Loucy (cell line): ENCODE measurements at regions not wholly inside any gene's neighbourhood (a gene's known extent, or its start where the extent isn't known, plus 50 kb on each side); places are given as distances from the start of the nearest gene placed in this dataset.

ENCODE experiments used
- CTCF ChIP-seq: fragments of 200-600 bp; sonication (generic); conservative IDR thresholded peaks from 2 replicates; pipeline ENCODE4 v1.5.1; 2014; ENCODE audit warnings: mild to moderate bottlenecking, antibody characterized with exemption, low read length
- EZH2phosphoT487 ChIP-seq: fragments of 200-600 bp; IDR thresholded peaks from 2 replicates; pipeline ENCODE4 v1.6.1; 2018; ENCODE audit warnings: antibody characterized with exemption, mild to moderate bottlenecking, moderate library complexity, borderline replicate concordance

GRCh38 chr15:77856705-77857346 lies 220.7 kb downstream of the TBC1D2B start:
- TF ChIP-seq CTCF: no peak
- TF ChIP-seq EZH2phosphoT487: no peak
